ENCODE measurements at regions not wholly inside any gene's neighbourhood (a gene's known extent, or its start where the extent isn't known, plus 50 kb on each side); places are given as distances from the start of the nearest gene placed in this dataset.

DNA sequence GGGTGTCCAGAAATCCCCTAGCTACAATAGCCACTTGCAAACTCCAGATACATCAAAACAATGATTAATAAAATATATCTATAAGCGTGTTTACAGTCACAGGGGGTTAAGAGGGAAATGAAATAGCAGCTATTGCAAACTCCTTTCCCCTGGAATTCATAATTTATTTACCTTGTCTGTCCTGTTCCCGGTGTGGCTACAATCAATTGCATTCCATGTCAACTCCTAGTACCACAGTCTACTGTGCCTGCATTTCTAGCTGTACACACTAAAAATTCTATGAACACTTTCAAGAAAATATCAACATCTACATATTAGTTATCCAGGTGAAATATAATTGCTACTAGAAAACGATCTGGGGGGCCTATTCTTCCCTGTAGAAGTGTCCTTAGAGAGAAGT is 217.6 kb downstream of the ELAVL2 start:
- H3K9me3 ChIP-seq (ENCODE audit: low read depth, low read length): no peaks in the 10 kb centered on the region
- H3K27ac ChIP-seq: no peak overlapping the region
- no peak overlapping the region for H3K9ac ChIP-seq (ENCODE audit: insufficient read length)
- TF ChIP-seq EZH2 (IDR thresholded peaks at IDR 0.05) (no peak), FOXP2 (optimal IDR thresholded peaks at IDR 0.05; ENCODE audit: control extremely low read depth, extremely low read length, insufficient read depth) (no peak), POLR2AphosphoS5 (IDR thresholded peaks at IDR 0.05; ENCODE audit: borderline replicate concordance, low read depth, low read length) (no peak)
- H3K36me3 ChIP-seq (ENCODE audit: insufficient read depth, low read length): no peaks in the 10 kb centered on the region
- no peak for DNase-seq (ENCODE audit: low read depth, low spot score)
- H3K4me3 ChIP-seq: no peak overlapping the region

DNA sequence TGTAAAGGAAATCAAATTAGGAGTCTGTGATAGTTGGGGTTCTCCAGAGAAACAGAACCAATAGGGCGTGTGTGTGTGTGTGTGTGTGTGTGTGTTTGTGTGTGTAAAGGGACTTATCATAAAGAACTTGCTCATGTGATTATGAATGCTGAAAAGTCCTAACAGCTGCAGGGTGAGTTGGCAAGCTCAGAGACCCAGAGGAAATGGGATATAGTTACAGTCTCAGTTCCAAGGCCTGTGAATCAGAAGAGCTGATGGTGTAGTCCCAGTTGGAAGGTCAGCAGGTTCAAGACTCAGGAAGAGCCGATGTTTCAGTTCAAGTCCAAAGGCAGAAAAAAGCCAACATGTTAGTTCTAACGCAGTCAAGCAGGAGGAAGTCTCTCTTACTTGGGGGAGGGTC is 214.2 kb downstream of the ELAVL2 start:
- TF ChIP-seq EZH2 (IDR thresholded peaks at IDR 0.05) (no peak), POLR2AphosphoS5 (IDR thresholded peaks at IDR 0.05; ENCODE audit: borderline replicate concordance, low read depth, low read length) (no peak), FOXP2 (optimal IDR thresholded peaks at IDR 0.05; ENCODE audit: control extremely low read depth, extremely low read length, insufficient read depth) (no peak)
- no peaks in the 10 kb centered on the region for H3K36me3 ChIP-seq (ENCODE audit: insufficient read depth, low read length)
- H3K9ac ChIP-seq (ENCODE audit: insufficient read length): no peak overlapping the region
- no peak overlapping the region for H3K4me3 ChIP-seq
- H3K9me3 ChIP-seq (ENCODE audit: low read depth, low read length): no peaks in the 10 kb centered on the region
- no peak overlapping the region for H3K27ac ChIP-seq
- no peak for DNase-seq (ENCODE audit: low read depth, low spot score)

DNA sequence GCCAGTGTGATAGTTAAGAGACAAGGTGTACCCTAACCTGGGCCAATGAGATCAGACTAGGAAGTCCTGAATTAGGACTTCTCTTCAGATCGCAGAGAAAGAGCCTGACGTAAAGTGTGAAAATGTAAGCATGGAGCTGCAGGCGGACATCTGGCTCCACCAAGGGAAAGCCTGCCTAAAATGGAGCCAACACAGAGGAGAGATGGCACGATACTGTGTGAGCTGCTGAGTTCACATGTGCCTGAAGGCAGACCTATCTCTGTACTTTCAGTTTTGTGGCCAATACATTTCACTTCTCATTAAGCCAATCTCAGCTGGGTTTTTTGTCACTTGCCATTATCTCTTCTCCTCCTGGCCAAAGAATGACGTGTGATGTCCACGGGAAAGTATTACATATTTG is 210.5 kb downstream of the ELAVL2 start:
- Histone ChIP-seq H3K9me3 (ENCODE audit: low read depth, low read length) (no peaks in the 10 kb centered on the region), H3K9ac (ENCODE audit: insufficient read length) (no peak overlapping the region)

DNA sequence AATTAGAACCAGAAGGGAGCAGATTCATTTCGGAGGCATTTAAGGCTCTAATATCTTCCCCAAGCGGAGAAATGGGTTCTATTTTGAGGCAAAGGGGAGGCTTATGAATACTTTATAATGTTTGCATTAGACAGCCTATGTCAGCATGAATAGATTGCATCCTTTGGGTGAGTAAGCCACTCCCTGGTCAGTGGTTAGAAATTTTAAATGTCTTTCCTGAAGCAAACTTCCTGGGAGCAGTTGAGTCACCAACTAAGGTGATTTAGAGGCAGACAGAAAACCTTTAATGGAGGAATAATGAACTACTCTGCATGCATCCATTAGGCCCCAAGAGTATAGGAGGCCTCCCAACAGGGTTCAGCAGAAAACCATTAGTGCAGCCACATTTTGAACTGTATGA is 204.9 kb downstream of the ELAVL2 start:
- Histone ChIP-seq H3K4me3 (no peak overlapping the region), H3K9me3 (ENCODE audit: low read depth, low read length) (no peaks in the 10 kb centered on the region), H3K9ac (ENCODE audit: insufficient read length) (no peak overlapping the region), H3K27ac (no peak overlapping the region), H3K36me3 (ENCODE audit: insufficient read depth, low read length) (no peaks in the 10 kb centered on the region)
- DNase-seq (ENCODE audit: low read depth, low spot score): no peak
- no peak for TF ChIP-seq FOXP2 (optimal IDR thresholded peaks at IDR 0.05; ENCODE audit: control extremely low read depth, extremely low read length, insufficient read depth)

More for the DNA sequence above, 210.5 kb downstream of the ELAVL2 start:
- no peak for TF ChIP-seq POLR2AphosphoS5 (IDR thresholded peaks at IDR 0.05; ENCODE audit: borderline replicate concordance, low read depth, low read length)
- TF ChIP-seq EZH2 (IDR thresholded peaks at IDR 0.05): no peak
- no peak for TF ChIP-seq FOXP2 (optimal IDR thresholded peaks at IDR 0.05; ENCODE audit: control extremely low read depth, extremely low read length, insufficient read depth)
- Histone ChIP-seq H3K27ac (no peak overlapping the region), H3K4me3 (no peak overlapping the region), H3K36me3 (ENCODE audit: insufficient read depth, low read length) (no peaks in the 10 kb centered on the region)
- DNase-seq (ENCODE audit: low read depth, low spot score): no peak

DNA sequence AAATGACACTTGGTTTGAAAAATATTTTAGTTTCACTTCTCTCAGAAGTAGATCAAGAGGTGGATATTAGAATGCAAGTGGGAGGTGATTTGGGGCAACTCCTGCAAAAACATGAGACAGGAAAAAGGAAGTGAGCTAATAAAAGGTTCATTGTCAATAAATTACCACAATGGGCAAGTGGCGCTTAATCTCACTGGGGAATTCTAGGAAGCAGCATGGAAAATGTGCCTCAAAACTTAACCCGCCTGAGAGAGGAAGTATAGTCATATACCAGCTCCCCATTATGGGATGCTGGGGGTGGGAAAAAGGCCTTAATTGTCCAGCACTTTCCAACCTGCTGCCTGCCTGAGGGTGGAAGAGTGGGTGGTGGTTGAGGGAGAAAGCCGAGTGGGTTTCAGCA is 204.1 kb downstream of the ELAVL2 start:
- Histone ChIP-seq H3K9ac (ENCODE audit: insufficient read length) (no peak overlapping the region), H3K36me3 (ENCODE audit: insufficient read depth, low read length) (no peaks in the 10 kb centered on the region), H3K27ac (no peak overlapping the region), H3K9me3 (ENCODE audit: low read depth, low read length) (no peaks in the 10 kb centered on the region), H3K4me3 (no peak overlapping the region)
- DNase-seq (ENCODE audit: low read depth, low spot score): no peak
- TF ChIP-seq EZH2 (IDR thresholded peaks at IDR 0.05) (no peak), POLR2AphosphoS5 (IDR thresholded peaks at IDR 0.05; ENCODE audit: borderline replicate concordance, low read depth, low read length) (no peak), FOXP2 (optimal IDR thresholded peaks at IDR 0.05; ENCODE audit: control extremely low read depth, extremely low read length, insufficient read depth) (no peak)

DNA sequence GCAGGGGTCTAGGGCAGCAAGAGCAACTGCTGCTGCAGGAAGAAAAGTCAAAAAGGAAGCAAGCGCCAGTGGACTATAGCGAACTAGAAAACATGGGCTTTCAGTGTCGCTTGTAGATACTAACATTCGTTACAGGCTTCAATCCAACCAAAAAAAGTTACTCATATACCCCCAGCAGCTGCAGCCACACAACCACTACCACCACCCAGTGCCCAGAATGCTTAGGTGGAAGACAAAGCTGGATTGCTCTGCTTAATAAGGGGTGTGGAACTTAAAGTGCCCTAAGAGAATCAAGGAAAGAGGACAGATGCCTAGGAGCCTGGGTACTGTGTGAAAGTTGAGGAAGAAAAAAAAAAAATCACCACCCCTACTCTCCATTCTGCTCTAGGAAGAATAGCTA is 203.6 kb downstream of the ELAVL2 start:
- no peak overlapping the region for H3K9ac ChIP-seq (ENCODE audit: insufficient read length)
- H3K36me3 ChIP-seq (ENCODE audit: insufficient read depth, low read length): no peaks in the 10 kb centered on the region
- no peak for DNase-seq (ENCODE audit: low read depth, low spot score)
- no peaks in the 10 kb centered on the region for H3K9me3 ChIP-seq (ENCODE audit: low read depth, low read length)
- no peak for TF ChIP-seq FOXP2 (optimal IDR thresholded peaks at IDR 0.05; ENCODE audit: control extremely low read depth, extremely low read length, insufficient read depth)
- TF ChIP-seq EZH2 (IDR thresholded peaks at IDR 0.05): no peak
- no peak for TF ChIP-seq POLR2AphosphoS5 (IDR thresholded peaks at IDR 0.05; ENCODE audit: borderline replicate concordance, low read depth, low read length)
- no peak overlapping the region for H3K27ac ChIP-seq
- no peak overlapping the region for H3K4me3 ChIP-seq

DNA sequence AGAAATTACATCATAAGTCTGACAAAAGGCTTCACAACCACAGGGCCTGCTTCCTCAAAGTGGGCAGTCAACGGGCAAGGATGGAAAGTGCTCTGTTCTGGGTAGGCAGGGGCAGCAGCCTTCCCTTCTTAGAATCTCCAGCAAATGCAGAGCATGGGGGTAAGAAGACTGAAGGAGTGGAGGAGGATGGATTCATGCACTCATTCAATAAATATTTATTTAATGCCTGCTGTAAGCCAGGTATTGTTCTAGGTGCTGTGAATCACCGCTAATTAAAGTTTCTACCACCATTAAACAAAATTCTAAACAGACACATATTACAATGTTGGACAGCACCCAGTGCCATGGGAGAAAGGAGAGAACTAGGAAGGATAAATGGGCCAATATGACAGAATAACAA is 195.6 kb downstream of the ELAVL2 start:
- no peak overlapping the region for H3K4me3 ChIP-seq
- no peak overlapping the region for H3K9ac ChIP-seq (ENCODE audit: insufficient read length)
- H3K27ac ChIP-seq: no peak overlapping the region
- TF ChIP-seq EZH2 (IDR thresholded peaks at IDR 0.05) (no peak), POLR2AphosphoS5 (IDR thresholded peaks at IDR 0.05; ENCODE audit: borderline replicate concordance, low read depth, low read length) (no peak), FOXP2 (optimal IDR thresholded peaks at IDR 0.05; ENCODE audit: control extremely low read depth, extremely low read length, insufficient read depth) (no peak)
- H3K36me3 ChIP-seq (ENCODE audit: insufficient read depth, low read length): no peaks in the 10 kb centered on the region
- no peaks in the 10 kb centered on the region for H3K9me3 ChIP-seq (ENCODE audit: low read depth, low read length)
- no peak for DNase-seq (ENCODE audit: low read depth, low spot score)

DNA sequence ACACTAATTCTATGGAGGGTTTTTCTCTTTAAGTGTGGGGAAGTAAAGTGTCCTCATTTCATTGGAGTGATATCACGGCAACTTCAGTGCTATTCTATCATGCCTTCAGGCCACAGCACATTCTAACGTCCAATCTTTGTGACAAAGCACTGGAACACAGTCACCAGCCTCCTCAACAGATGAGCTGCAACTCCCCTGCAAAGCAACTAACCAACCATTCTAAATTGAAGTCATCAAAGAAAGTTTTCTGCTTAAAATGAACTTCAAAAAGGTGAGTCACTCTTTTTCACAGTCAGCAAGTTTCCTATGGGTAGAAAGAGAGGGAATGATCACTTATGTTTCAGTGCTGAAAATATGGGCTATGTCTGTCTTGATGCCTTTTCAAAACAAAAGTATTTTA is 190.8 kb downstream of the ELAVL2 start:
- no peak overlapping the region for H3K27ac ChIP-seq
- TF ChIP-seq FOXP2 (optimal IDR thresholded peaks at IDR 0.05; ENCODE audit: control extremely low read depth, extremely low read length, insufficient read depth) (no peak), POLR2AphosphoS5 (IDR thresholded peaks at IDR 0.05; ENCODE audit: borderline replicate concordance, low read depth, low read length) (no peak), EZH2 (IDR thresholded peaks at IDR 0.05) (no peak)
- no peaks in the 10 kb centered on the region for H3K36me3 ChIP-seq (ENCODE audit: insufficient read depth, low read length)
- no peak for DNase-seq (ENCODE audit: low read depth, low spot score)
- no peak overlapping the region for H3K9ac ChIP-seq (ENCODE audit: insufficient read length)
- H3K4me3 ChIP-seq: no peak overlapping the region
- no peaks in the 10 kb centered on the region for H3K9me3 ChIP-seq (ENCODE audit: low read depth, low read length)

DNA sequence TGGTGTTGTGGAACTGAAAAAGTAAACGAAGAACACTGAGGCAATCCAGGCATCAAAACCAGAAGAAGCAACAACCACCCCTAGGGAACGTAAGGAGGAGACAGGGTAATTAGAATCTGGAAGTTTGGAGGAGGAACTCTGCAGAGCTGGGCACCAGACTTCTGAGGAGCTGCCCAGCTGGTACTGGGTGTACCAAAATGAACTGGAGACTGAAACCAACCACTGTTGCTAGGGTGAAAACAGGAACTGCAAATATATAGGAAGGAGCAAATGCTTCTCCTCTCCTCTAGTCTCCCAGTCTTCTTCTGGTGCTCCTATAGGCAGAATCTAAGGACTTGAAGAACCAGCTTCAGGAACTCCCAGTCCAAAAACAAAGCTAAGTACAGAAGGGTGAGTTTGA is 189.8 kb downstream of the ELAVL2 start:
- Histone ChIP-seq H3K27ac (no peak overlapping the region), H3K9me3 (ENCODE audit: low read depth, low read length) (no peaks in the 10 kb centered on the region), H3K9ac (ENCODE audit: insufficient read length) (no peak overlapping the region), H3K4me3 (no peak overlapping the region), H3K36me3 (ENCODE audit: insufficient read depth, low read length) (no peaks in the 10 kb centered on the region)
- DNase-seq (ENCODE audit: low read depth, low spot score): no peak
- TF ChIP-seq EZH2 (IDR thresholded peaks at IDR 0.05) (no peak), POLR2AphosphoS5 (IDR thresholded peaks at IDR 0.05; ENCODE audit: borderline replicate concordance, low read depth, low read length) (no peak)
